Ascending aorta (tissue), 2 donors: ENCODE measurements at regions not wholly inside any gene's neighbourhood (a gene's known extent, or its start where the extent isn't known, plus 50 kb on each side); places are given as distances from the start of the nearest gene placed in this dataset.

Source experiments
- DNase-seq, 2 donors: peaks; one replicate each; pipeline ENCODE4 v3.0.0-alpha.2; 2019; ENCODE audit warnings: low spot score in 2 of 2
- H3K27ac ChIP-seq, 2 donors: fragments of 200-600 bp; sonication (generic); one replicate each; pipeline ENCODE4 v1.5.1; 2016 to 2017; ENCODE audit warnings: mild to moderate bottlenecking in 1 of 2
- H3K27me3 ChIP-seq: fragments of 200-600 bp; sonication (generic); one replicate; pipeline ENCODE4 v1.5.1; 2017
- H3K36me3 ChIP-seq, 2 donors: fragments of 200-600 bp; sonication (generic); one replicate each; pipeline ENCODE4 v1.5.1; 2016
- H3K4me1 ChIP-seq, 2 donors: fragments of 200-600 bp; sonication (generic); one replicate each; pipeline ENCODE4 v1.5.1; 2016 to 2017; ENCODE audit warnings: mild to moderate bottlenecking in 1 of 2
- H3K4me3 ChIP-seq, 2 donors: fragments of 200-600 bp; sonication (generic); one replicate each; pipeline ENCODE4 v1.5.1; 2016 to 2017; ENCODE audit warnings: mild to moderate bottlenecking in 1 of 2
- H3K9me3 ChIP-seq, 2 donors: fragments of 200-600 bp; sonication (generic); one replicate each; pipeline ENCODE4 v1.5.1; 2016
- CTCF ChIP-seq, 3 experiments: fragments of 200-600 bp in 2 of 3; fragments of 450-650 bp in 1 of 3; sonication (generic) in 2 of 3; IDR thresholded peaks; one replicate each; pipeline ENCODE4 v1.5.1; 2016 to 2019; ENCODE audit warnings: antibody characterized with exemption in 3 of 3, mild to moderate bottlenecking in 1 of 3, moderate library complexity in 1 of 3
- intact Hi-C: fragments of 100-400 bp; cut with DNase I; formaldehyde crosslinking; loops from one replicate; pipeline ENCODE4 v1.15.1; 2023

GRCh38 chr4:169881769-169882168 lies 124.0 kb upstream of the HPF1 start:
- intact Hi-C loops, result no loop called here
- DNase-seq, result no peak
- no peaks in the 10 kb centered on the region for H3K4me1 ChIP-seq
- TF ChIP-seq CTCF (IDR thresholded peaks at IDR 0.05), result no peak
- H3K9me3 ChIP-seq, result no peaks in the 10 kb centered on the region
- no peaks in the 10 kb centered on the region for H3K36me3 ChIP-seq
- H3K27ac ChIP-seq, result no peak overlapping the region
- no peaks in the 10 kb centered on the region for H3K27me3 ChIP-seq
- no peak overlapping the region for H3K4me3 ChIP-seq

DNA sequence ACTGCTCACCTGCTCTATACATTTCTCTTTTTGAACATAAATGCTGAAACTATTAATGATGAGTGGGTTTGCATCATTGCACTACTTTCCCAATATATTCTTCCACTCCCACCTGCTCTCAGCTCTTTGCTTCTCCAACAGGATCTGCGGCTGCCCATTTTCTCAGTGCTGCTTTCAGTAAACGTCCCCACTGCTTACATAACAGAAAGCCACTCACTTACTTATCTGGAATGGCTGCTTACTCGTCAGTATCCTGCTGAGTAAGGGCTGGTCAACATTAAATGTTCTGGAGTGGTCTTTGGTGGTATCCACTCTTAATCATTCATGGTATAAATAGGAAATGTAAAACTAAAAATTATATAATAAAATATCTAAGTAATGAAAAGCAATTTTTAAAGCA lies 112.8 kb upstream of the HPF1 start:
- DNase-seq, result no peak
- no peak overlapping the region for H3K27ac ChIP-seq
- H3K36me3 ChIP-seq, result no peaks in the 10 kb centered on the region
- no peaks in the 10 kb centered on the region for H3K4me1 ChIP-seq
- intact Hi-C loops, result no loop called here
- no peaks in the 10 kb centered on the region for H3K9me3 ChIP-seq
- H3K4me3 ChIP-seq, result no peak overlapping the region
- TF ChIP-seq CTCF (IDR thresholded peaks at IDR 0.05), result no peak
- no peaks in the 10 kb centered on the region for H3K27me3 ChIP-seq

DNA sequence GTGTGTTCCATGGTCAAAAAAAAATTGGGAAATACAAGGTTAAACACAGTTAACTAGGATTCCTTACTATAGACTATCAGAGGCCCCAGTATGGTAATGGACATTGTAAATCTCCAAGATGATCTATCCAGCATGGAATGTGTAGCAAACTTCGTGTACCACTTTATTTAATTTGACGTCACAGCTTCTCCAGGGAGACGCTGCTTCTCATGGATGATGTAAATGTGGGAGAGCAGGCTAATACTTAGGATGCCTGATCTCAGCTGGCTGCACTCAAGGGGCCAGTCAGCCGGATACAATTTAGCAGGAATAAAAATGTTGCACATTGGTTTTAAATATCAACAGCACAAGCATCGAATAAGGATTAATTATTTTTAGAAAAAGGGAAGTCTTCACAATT lies 111.7 kb upstream of the HPF1 start:
- no peaks in the 10 kb centered on the region for H3K9me3 ChIP-seq
- intact Hi-C loops, result no loop called here
- no peak for DNase-seq
- no peaks in the 10 kb centered on the region for H3K27me3 ChIP-seq
- TF ChIP-seq CTCF (IDR thresholded peaks at IDR 0.05), result no peak
- H3K27ac ChIP-seq, result no peak overlapping the region
- H3K4me1 ChIP-seq, result no peaks in the 10 kb centered on the region
- no peaks in the 10 kb centered on the region for H3K36me3 ChIP-seq
- H3K4me3 ChIP-seq, result no peak overlapping the region

DNA sequence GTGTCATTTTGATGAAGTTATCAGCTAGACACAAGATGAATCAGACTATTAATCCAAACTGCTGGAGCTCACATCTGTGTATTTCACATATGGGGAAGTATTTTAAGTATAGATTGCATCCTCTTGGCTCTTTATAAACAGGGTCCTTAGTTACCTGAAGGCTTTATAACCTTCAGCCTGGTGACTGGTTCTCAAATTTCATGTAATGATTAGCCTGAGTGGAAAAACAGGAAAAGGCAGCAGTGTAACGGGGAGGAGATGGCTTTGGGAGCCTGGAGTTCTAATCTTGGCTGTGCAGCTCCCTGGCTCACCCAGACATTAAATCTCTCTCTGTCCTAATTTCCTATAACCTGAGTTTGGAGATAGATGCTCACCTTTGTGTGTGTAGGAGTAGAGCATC lies 103.8 kb upstream of the HPF1 start:
- no peaks in the 10 kb centered on the region for H3K9me3 ChIP-seq
- DNase-seq, result no peak
- no peaks in the 10 kb centered on the region for H3K27me3 ChIP-seq
- no peaks in the 10 kb centered on the region for H3K4me1 ChIP-seq
- no peak overlapping the region for H3K27ac ChIP-seq
- TF ChIP-seq CTCF (IDR thresholded peaks at IDR 0.05), result no peak
- no peak overlapping the region for H3K4me3 ChIP-seq
- intact Hi-C loops, result no loop called here
- H3K36me3 ChIP-seq, result no peaks in the 10 kb centered on the region

- Histone ChIP-seq H3K9me3 (no peaks in the 10 kb centered on the region), H3K27me3 (no peaks in the 10 kb centered on the region), H3K36me3 (no peaks in the 10 kb centered on the region), H3K4me1 (no peaks in the 10 kb centered on the region), H3K4me3 (no peak overlapping the region), H3K27ac (no peak overlapping the region)
- TF ChIP-seq CTCF (IDR thresholded peaks at IDR 0.05), result no peak
- no peak for DNase-seq
- intact Hi-C loops, result no loop called here
Measured at GRCh38 chr4:169859366-169860216, 101.8 kb upstream of the HPF1 start.
